HG03354 (cell line): ENCODE measurements at regions not wholly inside any gene's neighbourhood (a gene's known extent, or its start where the extent isn't known, plus 50 kb on each side); places are given as distances from the start of the nearest gene placed in this dataset.
"Not testable (repeated sequence)": the region's sequence is repeated elsewhere in the genome, so short reads cannot be mapped to it uniquely, and the experiment has no call there.

ENCODE experiments used
- ATAC-seq: cut with Tn5 transposase; IDR thresholded peaks from one replicate; pipeline ENCODE4 v1.9.1; 2021; ENCODE audit warnings: mild to moderate bottlenecking; ENCODE audit not compliant: unreplicated experiment, poor library complexity, severe bottlenecking

DNA sequence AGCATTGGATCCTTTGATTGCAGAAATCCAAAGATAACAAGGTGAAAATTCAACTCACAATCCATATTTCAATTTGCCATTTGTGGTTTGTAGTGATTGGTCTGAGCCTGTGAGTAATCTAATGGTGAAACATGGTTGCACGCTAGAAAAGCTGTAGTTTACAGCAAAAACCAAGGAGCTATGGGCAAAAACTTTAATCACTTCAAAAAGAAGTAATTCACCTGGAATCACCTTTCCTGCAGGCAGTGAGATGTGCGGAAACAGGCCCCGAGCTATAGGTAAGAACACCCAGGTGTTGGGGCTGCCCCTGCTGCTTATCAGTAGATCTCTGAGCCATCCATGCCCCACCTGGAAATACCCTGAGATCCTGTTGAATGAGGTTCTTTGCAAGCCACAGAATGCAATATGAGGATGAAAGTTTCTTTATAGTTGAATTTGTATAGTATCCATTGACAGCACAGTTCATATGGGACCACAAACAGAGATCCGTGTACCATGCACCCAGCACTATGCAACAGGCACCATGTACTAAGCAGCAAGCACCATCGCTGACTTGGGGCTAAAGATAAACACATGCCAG is 208.2 kb downstream of the SPP2 start:
- ATAC-seq = no peak

DNA sequence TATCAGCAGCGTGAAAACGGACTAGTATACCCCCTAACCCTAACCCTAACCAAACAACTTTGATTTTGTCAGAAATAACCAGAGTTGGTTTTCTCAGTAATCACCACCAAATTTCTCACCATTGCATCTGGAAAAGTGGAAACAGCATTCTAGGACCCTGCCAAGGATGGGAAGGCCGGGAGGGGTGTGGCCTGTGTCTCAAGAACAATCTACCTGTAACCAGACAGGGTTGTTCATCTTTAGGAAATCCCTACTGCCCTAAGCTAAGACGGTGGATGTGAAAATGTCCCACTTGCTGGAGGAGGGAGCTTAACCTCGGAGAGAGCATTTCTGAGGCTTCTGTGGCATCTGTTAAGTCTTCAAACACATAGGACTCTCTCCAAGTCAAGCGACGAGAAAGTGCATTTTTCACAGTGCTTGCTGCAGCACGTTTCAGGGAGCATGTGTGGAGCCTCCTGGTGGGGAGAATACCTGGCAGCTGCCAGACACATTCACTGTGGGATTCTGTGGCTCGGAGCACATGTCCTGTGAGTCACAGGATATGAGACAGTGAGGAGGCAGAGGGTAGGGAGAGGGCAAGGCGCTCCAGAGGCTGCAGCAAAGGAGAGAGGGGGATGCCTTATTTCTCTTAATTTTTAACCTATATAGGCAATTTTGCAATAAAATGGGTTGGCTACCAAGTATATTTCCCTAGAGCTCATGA is 207.5 kb downstream of the SPP2 start:
- ATAC-seq = no peak

DNA sequence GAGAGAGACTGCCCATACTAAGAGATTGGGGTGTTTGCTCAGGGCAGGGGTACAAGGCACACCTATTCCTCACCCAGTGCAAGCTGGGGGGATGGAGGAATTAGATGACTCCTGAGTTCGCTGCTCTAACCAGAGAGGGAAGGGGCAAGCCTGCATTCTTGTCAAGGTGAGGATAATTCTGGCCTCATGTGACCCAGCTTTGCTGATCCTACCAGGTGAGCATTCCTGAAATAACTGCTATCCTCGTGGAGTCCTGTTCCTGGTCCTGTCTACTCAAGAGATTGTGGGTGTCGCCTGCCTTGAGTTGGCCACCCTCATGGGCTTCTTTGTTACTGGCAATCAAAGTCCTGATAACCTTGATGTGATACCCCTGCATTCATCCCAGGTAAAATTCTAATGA is 206.0 kb downstream of the SPP2 start:
- no peak for ATAC-seq

DNA sequence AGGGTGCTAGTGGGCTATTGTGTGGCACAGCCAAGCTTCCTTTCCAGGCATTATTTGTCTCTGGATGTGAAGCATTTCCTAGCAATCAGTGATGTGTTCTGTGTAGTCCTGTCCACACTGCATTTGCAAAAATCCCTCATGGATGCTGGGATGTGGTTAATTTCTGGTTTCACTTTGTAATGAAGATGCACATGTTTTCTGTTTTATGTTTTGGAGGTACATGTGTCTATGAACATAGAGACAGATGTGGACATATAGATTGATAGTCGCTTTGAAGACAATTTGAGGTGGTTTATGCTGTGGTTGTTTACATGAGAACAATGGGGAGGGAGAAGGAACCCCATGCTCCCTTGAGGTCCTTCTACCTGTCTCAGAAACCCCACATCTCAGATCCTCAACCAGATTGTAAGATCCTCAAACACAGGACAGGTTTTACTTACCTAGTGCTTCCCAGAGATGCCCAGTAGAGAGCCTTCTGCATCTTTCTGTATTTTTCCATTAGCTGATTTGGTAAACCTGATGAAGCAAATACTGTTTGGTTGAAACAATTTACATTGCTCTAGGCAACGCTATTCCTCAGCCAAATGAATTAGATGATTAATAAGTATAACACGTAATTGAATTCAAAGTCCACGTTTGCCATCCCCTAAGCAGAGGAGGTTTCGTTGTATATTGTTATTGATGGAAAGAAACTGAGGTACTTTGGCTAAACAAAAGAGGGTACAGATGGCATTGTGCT is 204.4 kb downstream of the SPP2 start:
- no peak for ATAC-seq

GRCh38 chr2:234252772-234253171 is 202.3 kb downstream of the SPP2 start:
- ATAC-seq = no peak

DNA sequence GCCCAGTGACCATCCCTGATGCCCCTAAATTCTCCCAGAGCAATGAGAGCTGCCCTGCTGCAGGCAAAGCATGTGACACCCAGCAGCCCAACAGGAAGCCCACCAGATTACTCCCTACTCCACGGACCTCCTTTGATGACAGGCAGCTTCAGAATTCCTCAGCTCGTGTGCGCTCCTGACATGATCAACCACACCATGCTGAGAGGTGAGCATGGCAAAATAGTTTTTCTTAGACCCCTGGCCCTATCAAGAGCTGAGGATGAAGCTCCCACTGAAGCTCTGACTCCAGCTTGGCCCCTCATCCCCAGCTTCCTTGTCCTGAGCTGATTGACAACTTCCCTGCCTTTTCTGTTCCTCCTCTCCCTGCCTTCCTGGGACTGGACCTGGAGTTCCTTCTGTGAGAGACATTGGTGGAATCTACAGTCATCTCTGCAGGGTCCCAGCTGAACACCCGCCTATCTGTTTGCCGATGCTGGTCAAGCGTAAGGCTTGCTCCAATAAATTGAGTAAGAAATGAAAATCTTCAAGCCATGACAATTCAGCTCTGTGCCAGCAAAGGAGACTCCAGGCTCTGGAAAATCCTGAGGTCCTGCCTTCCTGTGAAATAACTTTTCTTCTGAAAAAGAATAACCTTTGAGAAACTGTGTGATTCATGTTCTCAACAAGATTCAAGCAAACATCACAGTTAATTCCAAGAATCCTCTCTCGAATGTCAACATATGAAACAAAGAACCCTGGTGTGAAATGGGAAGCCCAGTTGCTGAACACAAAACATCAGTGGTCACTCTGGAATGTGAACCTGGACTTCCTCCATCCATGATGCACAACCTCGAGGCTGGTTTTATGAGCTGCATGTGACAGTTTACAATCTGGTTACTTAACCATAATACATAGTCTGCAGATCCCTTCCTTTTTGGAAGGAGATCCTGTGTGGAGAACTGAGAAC is 201.1 kb downstream of the SPP2 start:
- no peak for ATAC-seq

DNA sequence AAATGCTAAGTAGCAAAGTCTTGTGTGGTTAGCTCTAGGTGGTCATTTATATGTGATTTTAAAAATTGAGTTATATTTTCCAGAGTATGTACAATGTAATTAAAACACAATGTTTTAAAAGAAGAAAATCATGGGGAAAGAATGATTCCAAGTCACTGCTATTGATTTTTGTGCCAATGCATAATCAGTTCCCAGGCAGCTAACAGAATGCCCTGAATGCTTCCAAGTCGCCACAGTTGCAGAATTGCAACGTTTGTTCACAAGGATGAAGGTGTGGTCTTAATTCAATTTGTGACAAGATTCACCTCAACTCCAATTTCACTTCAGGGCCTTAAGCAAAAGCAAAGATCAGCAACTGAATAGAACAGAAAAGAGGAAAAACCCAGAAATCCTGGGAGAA is 200.4 kb downstream of the SPP2 start:
- ATAC-seq = no peak

GRCh38 chr2:234249873-234250272 is 199.4 kb downstream of the SPP2 start:
- ATAC-seq = no peak

DNA sequence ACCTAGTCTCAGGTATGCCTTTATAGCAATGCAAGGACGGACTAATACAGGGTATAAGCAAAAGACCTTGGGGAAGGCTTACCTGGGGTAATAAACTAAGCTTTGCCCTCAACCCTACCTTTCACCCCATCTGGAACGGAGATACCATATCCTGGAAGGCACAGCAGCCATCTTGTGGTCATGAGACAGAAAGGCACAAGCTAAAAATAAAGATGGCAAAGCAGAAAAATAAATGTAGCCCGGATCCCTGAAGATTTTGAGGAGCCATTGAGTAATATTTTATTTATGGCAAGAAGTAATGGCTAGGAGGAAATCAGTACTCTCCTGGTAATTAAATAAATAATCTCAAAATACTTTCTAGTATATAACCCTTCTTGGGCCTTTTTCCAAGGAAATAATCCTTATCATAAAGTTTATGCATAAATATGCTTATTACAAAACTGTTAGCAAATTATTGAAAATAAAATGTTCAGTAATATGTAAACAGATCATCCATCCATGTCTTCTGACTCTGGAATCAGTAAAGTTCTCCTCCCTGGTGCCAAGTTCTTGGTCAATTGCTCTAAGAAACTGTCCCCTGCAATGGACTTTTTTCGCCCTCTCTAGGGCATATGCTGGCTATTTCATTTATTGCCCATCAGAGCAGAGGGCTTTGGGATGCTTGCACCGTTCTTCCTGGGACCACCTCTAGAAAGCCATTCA is 198.7 kb downstream of the SPP2 start:
- no peak for ATAC-seq

DNA sequence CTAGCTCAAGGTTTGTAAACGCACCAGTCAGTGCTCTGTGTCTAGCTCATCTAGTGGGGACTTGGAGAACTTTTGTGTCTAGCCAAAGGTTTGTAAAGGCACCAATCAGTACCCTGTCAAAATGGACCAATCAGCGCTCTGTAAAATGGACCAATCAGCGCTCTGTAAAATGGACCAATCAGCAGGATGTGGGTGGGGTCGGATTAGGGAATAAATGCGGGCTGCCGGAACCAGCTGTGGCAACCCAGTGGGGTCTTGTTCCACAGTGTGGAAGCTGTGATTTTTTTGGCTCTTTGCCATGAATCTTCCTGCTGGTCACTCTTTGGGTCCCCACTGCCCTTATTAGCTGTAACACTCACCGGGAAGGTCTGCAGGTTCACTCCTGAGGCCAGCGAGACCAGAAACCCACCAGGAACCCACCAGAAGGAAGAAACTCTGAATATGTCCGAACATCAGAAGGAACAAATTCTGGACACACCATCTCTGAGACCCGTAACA is 197.8 kb downstream of the SPP2 start:
- not testable (repeated sequence) for ATAC-seq

DNA sequence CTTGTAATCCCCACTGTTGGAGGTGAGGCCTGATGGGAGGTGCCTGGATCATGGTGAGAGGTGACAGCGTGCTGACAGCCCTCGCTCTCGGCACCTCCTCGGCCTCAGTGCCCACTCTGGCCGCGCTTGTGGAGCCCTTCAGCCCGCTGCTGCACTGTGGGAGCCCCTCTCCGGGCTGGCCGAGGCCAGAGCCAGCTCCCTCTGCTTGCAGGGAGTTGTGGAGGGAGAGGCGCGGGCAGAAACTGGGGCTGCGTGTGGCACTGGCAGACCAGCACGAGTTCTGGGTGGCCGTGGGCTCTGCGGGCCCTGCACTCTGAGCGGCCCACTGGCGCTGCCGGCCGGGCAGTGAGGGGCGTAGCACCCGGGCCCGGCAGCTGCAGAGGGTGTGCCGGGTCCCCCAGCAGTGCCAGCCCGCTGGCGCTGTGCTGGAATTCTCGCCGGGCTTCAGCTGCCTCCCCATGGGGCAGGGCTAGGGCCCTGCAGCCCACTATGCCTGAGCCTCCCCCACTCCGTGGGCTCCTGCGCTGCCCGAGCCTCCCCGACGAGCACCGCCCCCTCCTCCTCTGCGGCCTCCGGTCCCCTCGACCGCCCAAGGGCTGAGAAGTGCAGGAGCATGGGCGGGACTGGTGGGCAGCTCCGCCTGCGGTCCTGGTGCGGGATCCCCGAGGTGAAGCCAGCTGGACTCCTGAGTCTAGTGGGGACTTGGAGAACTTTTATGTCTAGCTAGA is 197.1 kb downstream of the SPP2 start:
- no peak for ATAC-seq

GRCh38 chr2:234245945-234246344 is 195.4 kb downstream of the SPP2 start:
- no peak for ATAC-seq

GRCh38 chr2:234243871-234244565 is 193.5 kb downstream of the SPP2 start:
- no peak for ATAC-seq

DNA sequence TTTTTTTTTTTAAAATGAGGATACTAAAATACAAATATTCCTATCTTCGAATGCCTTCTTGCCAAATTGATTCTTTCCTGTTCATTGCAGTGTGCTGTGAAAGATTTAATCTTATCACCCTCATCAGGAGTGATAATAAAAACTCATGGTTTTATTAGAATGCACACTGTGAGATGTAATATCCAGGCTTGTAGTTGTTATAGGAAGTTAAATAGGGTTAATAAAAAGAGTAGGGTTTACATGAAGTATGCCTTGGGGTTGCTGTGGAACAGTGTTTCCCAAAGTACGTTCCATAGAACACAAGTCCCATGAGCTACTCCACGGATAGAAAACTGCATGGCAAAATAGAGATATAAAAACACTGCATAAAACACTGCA is 191.9 kb downstream of the SPP2 start:
- no peak for ATAC-seq

GRCh38 chr2:234241656-234242458 is 191.4 kb downstream of the SPP2 start:
- ATAC-seq = no peak

DNA sequence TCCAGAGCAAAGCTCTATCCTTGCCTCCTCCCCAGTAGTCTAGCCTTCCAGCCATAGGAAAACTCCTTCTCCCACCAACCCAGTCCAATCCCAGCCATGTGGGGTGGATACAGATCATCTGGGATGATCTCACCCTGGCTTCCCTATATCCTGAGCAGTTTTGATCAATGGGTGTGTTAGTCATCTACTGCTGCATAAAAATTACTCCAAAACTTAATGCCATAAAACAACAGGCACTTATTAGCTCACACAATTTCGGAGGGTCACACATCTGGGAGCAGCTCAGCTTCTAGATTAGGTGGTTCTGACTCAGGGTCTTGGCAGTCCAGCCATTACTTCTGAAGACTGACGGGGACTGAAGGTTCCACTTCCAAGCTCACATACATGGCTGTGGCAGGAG is 190.4 kb downstream of the SPP2 start:
- ATAC-seq = no peak

DNA sequence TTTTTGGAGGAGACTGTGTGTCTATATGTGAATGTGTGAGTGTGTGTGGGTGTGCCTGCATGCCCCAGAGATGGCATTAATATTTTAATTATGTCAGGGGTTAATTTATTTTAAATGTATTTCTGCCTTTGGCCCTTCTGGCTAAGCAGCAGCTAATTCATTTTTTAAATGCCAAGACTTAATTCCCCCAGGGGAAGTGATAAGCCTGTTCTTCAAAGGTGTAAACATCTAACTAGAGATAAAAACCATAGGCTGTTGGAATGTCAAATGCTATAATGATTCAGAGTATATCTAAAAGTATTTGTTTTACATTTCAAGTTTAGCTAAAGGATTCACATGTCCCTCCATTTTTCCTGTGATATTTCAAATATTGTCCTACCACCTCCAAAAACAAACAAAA is 184.7 kb downstream of the SPP2 start:
- ATAC-seq = no peak
